Aorta (tissue), 5 donors: ENCODE measurements at regions not wholly inside any gene's neighbourhood (a gene's known extent, or its start where the extent isn't known, plus 50 kb on each side); places are given as distances from the start of the nearest gene placed in this dataset.
"Not testable (repeated sequence)": the region's sequence is repeated elsewhere in the genome, so short reads cannot be mapped to it uniquely, and the experiment has no call there.

Experiments
- ATAC-seq: fragments of 200-7000 bp; cut with Tn5 transposase; one replicate; pipeline ENCODE4 v1.9.1; 2022; ENCODE audit warnings: moderate library complexity; ENCODE audit not compliant: low FRiP score
- DNase-seq, 2 donors: peaks; one replicate each; pipeline ENCODE4 v3.0.0-alpha.2; 2020
- H3K27ac ChIP-seq, 2 donors: one replicate each; pipeline ENCODE4 v1.5.1; 2013; ENCODE audit warnings: low read length in 2 of 2, mild to moderate bottlenecking in 2 of 2, moderate library complexity in 2 of 2, control low read depth in 1 of 2, inconsistent platforms in 1 of 2, low read depth in 1 of 2
- H3K27me3 ChIP-seq, 2 donors: one replicate each; pipeline ENCODE4 v1.6.1; 2013; ENCODE audit warnings: control low read depth in 1 of 2, low read length in 1 of 2, mild to moderate bottlenecking in 1 of 2, moderate library complexity in 1 of 2; ENCODE audit not compliant: insufficient read depth in 2 of 2, control insufficient read depth in 1 of 2
- H3K36me3 ChIP-seq, 2 donors: one replicate each; pipeline ENCODE4 v1.6.1; 2013; ENCODE audit warnings: control low read depth in 1 of 2, low read length in 1 of 2, mild to moderate bottlenecking in 1 of 2; ENCODE audit not compliant: insufficient read depth in 2 of 2, control insufficient read depth in 1 of 2
- H3K4me1 ChIP-seq, 2 donors: one replicate each; pipeline ENCODE4 v1.6.1; 2013; ENCODE audit warnings: low read length in 2 of 2, control low read depth in 1 of 2, mild to moderate bottlenecking in 1 of 2, moderate library complexity in 1 of 2; ENCODE audit not compliant: insufficient read depth in 2 of 2, control insufficient read depth in 1 of 2
- H3K4me3 ChIP-seq, 2 donors: one replicate each; pipeline ENCODE4 v1.5.1; 2013; ENCODE audit warnings: low read length in 2 of 2, control low read depth in 1 of 2, mild to moderate bottlenecking in 1 of 2
- H3K9me3 ChIP-seq: one replicate; pipeline ENCODE4 v1.6.1; 2013; ENCODE audit warnings: mild to moderate bottlenecking, low read length; ENCODE audit not compliant: control insufficient read depth
- WGBS, 2 donors: extraction: QIAGEN DNeasy Blood & Tissue Kit; methylation state at CpG; one replicate each; pipeline ENCODE4 v1.1.7; 2013; 5-methylcytosine and 5-hydroxymethylcytosine counted together
- intact Hi-C, 2 donors: fragments of 100-400 bp; cut with DNase I; formaldehyde crosslinking; loops; one replicate each; pipeline versions ENCODE4 v1.14.2 to v1.15.0; 2022
- donor health status: healthy with polysubstance abuse.
- donor health status: Bipolar disorder and iron deficiency.
- donor health status: DM: no; HTN: no; CAD: no.
- donor health status: DM: no; HTN: no; CAD: no.
- donor health status: DM: yes; HTN: yes; CAD: no.

- H3K27ac ChIP-seq = no peak overlapping the region
- DNase-seq (no peak), ATAC-seq (no peak)
- no peaks in the 10 kb centered on the region for H3K4me1 ChIP-seq
- H3K9me3 ChIP-seq = no peaks in the 10 kb centered on the region
- H3K4me3 ChIP-seq = no peak overlapping the region
- no peaks in the 10 kb centered on the region for H3K36me3 ChIP-seq
- intact Hi-C loops = no loop called here
- no peaks in the 10 kb centered on the region for H3K27me3 ChIP-seq
- WGBS, 2 donors = 75 to 80% methylated on average over 2 of the region's 2 CpGs
Measured at GRCh38 chr4:177255359-177255758, 54.3 kb upstream of the NEIL3 start.

GRCh38 chr4:177256950-177257349 is 52.7 kb upstream of the NEIL3 start:
- intact Hi-C loops = no loop called here
- no peaks in the 10 kb centered on the region for H3K9me3 ChIP-seq
- no peak for DNase-seq
- no peaks in the 10 kb centered on the region for H3K27me3 ChIP-seq
- H3K27ac ChIP-seq = no peak overlapping the region
- no peaks in the 10 kb centered on the region for H3K4me1 ChIP-seq
- WGBS, 2 donors = 84 to 85% methylated on average over 6 of the region's 6 CpGs
- H3K36me3 ChIP-seq = no peaks in the 10 kb centered on the region
- no peak overlapping the region for H3K4me3 ChIP-seq
- ATAC-seq = no peak

GRCh38 chr4:177259466-177259865 is 50.2 kb upstream of the NEIL3 start:
- intact Hi-C loops, H3K4me3 ChIP-seq, H3K4me1 ChIP-seq, H3K36me3 ChIP-seq, ATAC-seq, DNase-seq, H3K9me3 ChIP-seq, H3K27ac ChIP-seq, H3K27me3 ChIP-seq: not testable (repeated sequence)
- 86 to 92% methylated on average over 2 of the region's 2 CpGs for WGBS, 2 donors
